ENCODE measurements at regions not wholly inside any gene's neighbourhood (a gene's known extent, or its start where the extent isn't known, plus 50 kb on each side); places are given as distances from the start of the nearest gene placed in this dataset.

GRCh38 chr4:20376070-20376469 lies 124.4 kb downstream of the SLIT2 start:
- no peak overlapping the region for H2BK15ac ChIP-seq (ENCODE audit: low read depth, low read length)
- no peak overlapping the region for H3K27ac ChIP-seq (ENCODE audit: insufficient read depth, low read length)
- H3K14ac ChIP-seq (replicated peaks; ENCODE audit: low read depth, low read length) = no peak overlapping the region
- H3K36me3 ChIP-seq (ENCODE audit: control insufficient read depth, insufficient read depth, low read length) = no peaks in the 10 kb centered on the region
- H3K4me2 ChIP-seq (ENCODE audit: low read depth, low read length) = no peak overlapping the region
- WGBS, 2 experiments (ENCODE audit: extremely low coverage in 2 of 2, insufficient read length in 1 of 2) = no CpG with 5 or more reads among the region's 2 CpGs
- no peaks in the 10 kb centered on the region for H4K20me1 ChIP-seq (ENCODE audit: insufficient read depth, low read length)
- no peak overlapping the region for H3K23ac ChIP-seq (ENCODE audit: low read depth, low read length)
- no peaks in the 10 kb centered on the region for H3K4me1 ChIP-seq (ENCODE audit: control insufficient read depth, insufficient read depth, low read length)
- TF ChIP-seq NFE2L2 (IDR thresholded peaks at IDR 0.05; ENCODE audit: low read depth, low read length) = no peak
- TF ChIP-seq MAZ (IDR thresholded peaks at IDR 0.05; ENCODE audit: borderline replicate concordance, low read depth, low read length) = no peak
- no peak for TF ChIP-seq RAD21 (IDR thresholded peaks at IDR 0.05; ENCODE audit: low read length)
- TF ChIP-seq CHD1 (IDR thresholded peaks at IDR 0.05; ENCODE audit: low read depth, low read length) = no peak
- no peak for TF ChIP-seq FOS (IDR thresholded peaks at IDR 0.05; ENCODE audit: low read depth, low read length)
- no peak for TF ChIP-seq ELK1 (IDR thresholded peaks at IDR 0.05; ENCODE audit: borderline replicate concordance, low read depth, low read length)
- no peak for TF ChIP-seq RCOR1 (IDR thresholded peaks at IDR 0.05; ENCODE audit: insufficient replicate concordance, low read length)
- no peak for TF ChIP-seq RFX5 (IDR thresholded peaks at IDR 0.05; ENCODE audit: low read depth, low read length)
- no peak for TF ChIP-seq MXI1 (IDR thresholded peaks at IDR 0.05; ENCODE audit: borderline replicate concordance, low read depth, low read length)
- TF ChIP-seq CEBPB (IDR thresholded peaks at IDR 0.05; ENCODE audit: low read depth, low read length) = no peak
- no peak for TF ChIP-seq CTCF (conservative IDR thresholded peaks at IDR 0.05; ENCODE audit: low read depth, low read length)
- no peak overlapping the region for H3K4ac ChIP-seq (ENCODE audit: low read depth, low read length)
- no peak overlapping the region for H4K5ac ChIP-seq (ENCODE audit: low read depth, low read length)
- no peak overlapping the region for H2BK120ac ChIP-seq (ENCODE audit: low read depth, low read length)
- H3K9ac ChIP-seq (ENCODE audit: low read depth, low read length) = no peak overlapping the region
- intact Hi-C loops (cut with micrococcal nuclease) = no loop called here
- no peak for ATAC-seq (ENCODE audit: low read depth)
- CTCF ChIA-PET = no interaction called here
- no peak overlapping the region for H2AK5ac ChIP-seq (ENCODE audit: low read depth, low read length)
- peaks cover 1% of the 10 kb centered on the region; the same call in 1 of the 2 replicates for H3K9me1 ChIP-seq (ENCODE audit: insufficient read depth, low read length)
- no peaks in the 10 kb centered on the region for H3K79me1 ChIP-seq (ENCODE audit: low read depth in 1 of 2, low read length in 2 of 2)
- in situ Hi-C loops (cut with MboI; ENCODE audit: low sequenced_read_pairs) = no loop called here
- no peak overlapping the region for H2BK5ac ChIP-seq (ENCODE audit: low read depth, low read length, poor library complexity, severe bottlenecking)
- no peak overlapping the region for H2AFZ ChIP-seq (replicated peaks; ENCODE audit: low read length, poor library complexity)
- no peak overlapping the region for H4K91ac ChIP-seq (ENCODE audit: insufficient read depth, low read depth, low read length)
- H3K9me3 ChIP-seq (ENCODE audit: control insufficient read depth, insufficient read depth, low read length) = no peaks in the 10 kb centered on the region
- no peak overlapping the region for H3K4me3 ChIP-seq (ENCODE audit: insufficient read depth, low read depth, low read length)
- no peak overlapping the region for H2AK9ac ChIP-seq (replicated peaks; ENCODE audit: low read depth, low read length, poor library complexity)
- no peak overlapping the region for H2BK20ac ChIP-seq (ENCODE audit: low read depth, low read length)
- no peak overlapping the region for H3K56ac ChIP-seq (ENCODE audit: extremely low read depth, insufficient read depth, low read length)
- POLR2A ChIA-PET (ENCODE audit: unreplicated experiment) = no interaction called here
- dilution Hi-C loops (cut with HindIII; ENCODE audit: low sequenced_read_pairs, unreplicated experiment) = no loop called here
- no peaks in the 10 kb centered on the region for H3K27me3 ChIP-seq (ENCODE audit: control insufficient read depth, insufficient read depth, low read length)
- no peak for DNase-seq
- H4K8ac ChIP-seq (ENCODE audit: low read depth in 2 of 2, low read length in 2 of 2) = no peak overlapping the region
- no peak overlapping the region for H3K18ac ChIP-seq (ENCODE audit: low read depth, low read length)
- no TSS peak for BruUV-seq (replicated peaks)
